ENCODE measurements at regions not wholly inside any gene's neighbourhood (a gene's known extent, or its start where the extent isn't known, plus 50 kb on each side); places are given as distances from the start of the nearest gene placed in this dataset.

- H3K56ac ChIP-seq (replicated peaks; ENCODE audit: insufficient read length, low read depth, low read length): no peak overlapping the region
- H3K14ac ChIP-seq (ENCODE audit: insufficient read length): no peak overlapping the region
- no peak overlapping the region for H3K4ac ChIP-seq (replicated peaks; ENCODE audit: insufficient read length, low read depth, low read length)
- no peaks in the 10 kb centered on the region for H3K36me3 ChIP-seq (ENCODE audit: control insufficient read depth in 2 of 4, insufficient read depth in 4 of 4, low read length in 3 of 4)
- no peaks in the 10 kb centered on the region for H4K20me1 ChIP-seq (replicated peaks in 1 of 2; ENCODE audit: control insufficient read depth in 1 of 2, insufficient read depth in 2 of 2, low read length in 2 of 2)
- H2BK15ac ChIP-seq (ENCODE audit: low read length): no peak overlapping the region
- H3K23ac ChIP-seq (ENCODE audit: insufficient read length): no peak overlapping the region
- H2BK5ac ChIP-seq (ENCODE audit: low read depth, low read length): no peak overlapping the region
- H4K8ac ChIP-seq (ENCODE audit: extremely low read depth, insufficient read depth, low read length): no peak overlapping the region
- no peak for FAIRE-seq
- H3K9ac ChIP-seq (replicated peaks in 1 of 4; ENCODE audit: extremely low read depth in 1 of 4, low read depth in 3 of 4, low read length in 3 of 4): no peak overlapping the region
- DNase-seq (ENCODE audit: low read depth in 1 of 2, low spot score in 2 of 2): no peak
- H3K4me2 ChIP-seq (ENCODE audit: insufficient read depth in 1 of 2, low read depth in 2 of 2, low read length in 2 of 2): no peak overlapping the region
- H4K91ac ChIP-seq (replicated peaks; ENCODE audit: insufficient read length, low read length): no peak overlapping the region
- no peak overlapping the region for H4K5ac ChIP-seq (ENCODE audit: insufficient read length, low read depth, low read length)
- H3K79me2 ChIP-seq (ENCODE audit: control insufficient read depth in 1 of 2, insufficient read depth in 2 of 2, low read length in 2 of 2): no peaks in the 10 kb centered on the region
- no peaks in the 10 kb centered on the region for H3K9me3 ChIP-seq (ENCODE audit: insufficient read depth in 2 of 2, low read depth in 1 of 2, low read length in 1 of 2)
- 95% methylated on average over 3 of the region's 3 CpGs; no CpG with 5 or more reads in 1 of the 2 experiments for WGBS, 2 experiments (ENCODE audit: extremely low coverage in 1 of 2, insufficient coverage in 1 of 2, insufficient read length in 1 of 2, insufficient replicate concordance in 2 of 2, low coverage in 1 of 2, low lambda C conversion rate in 2 of 2, missing lambda C conversion rate in 1 of 2)
- H3K4me3 ChIP-seq (ENCODE audit: extremely low read depth in 1 of 4, insufficient read depth in 2 of 4, low read depth in 3 of 4, low read length in 4 of 4): no peak overlapping the region
- H2BK120ac ChIP-seq (replicated peaks; ENCODE audit: low read depth, low read length): no peak overlapping the region
- H2AFZ ChIP-seq (ENCODE audit: low read length): no peak overlapping the region
- no peaks in the 10 kb centered on the region for H3K23me2 ChIP-seq (ENCODE audit: low read depth, low read length)
- H3K27me3 ChIP-seq (replicated peaks in 1 of 4; ENCODE audit: control insufficient read depth in 3 of 4, extremely low read depth in 1 of 4, insufficient read depth in 3 of 4, low read length in 3 of 4): no peaks in the 10 kb centered on the region
- H2BK20ac ChIP-seq (ENCODE audit: low read length): no peak overlapping the region
- H3K18ac ChIP-seq (ENCODE audit: extremely low read depth, low read length): no peak overlapping the region
- POLR2A ChIA-PET (ENCODE audit: partially characterized antibody): no interaction called here
- H3K27ac ChIP-seq (ENCODE audit: low read depth, low read length): no peak overlapping the region
- CTCF ChIA-PET (ENCODE audit: partially characterized antibody): interaction anchor here (0.6 kb wide), 1 partner anchor 14 kb away, joined by 4 read pairs; no protein-coding TSS in a partner anchor
- H2BK12ac ChIP-seq (ENCODE audit: low read depth, low read length): no peak overlapping the region
- no peaks in the 10 kb centered on the region for H3K79me1 ChIP-seq (ENCODE audit: low read depth, low read length)
- no peak overlapping the region for H2AK5ac ChIP-seq (ENCODE audit: low read depth, low read length)
- H3K4me1 ChIP-seq (replicated peaks in 1 of 4; ENCODE audit: control insufficient read depth in 3 of 4, insufficient read depth in 4 of 4, low read length in 3 of 4): no peaks in the 10 kb centered on the region
- no peak for TF ChIP-seq BCL11A (IDR thresholded peaks at IDR 0.05; ENCODE audit: low read depth in 2 of 2, low read length in 2 of 2)
- no peak for TF ChIP-seq POLR2A (IDR thresholded peaks at IDR 0.05; ENCODE audit: control extremely low read depth in 1 of 2, low read depth in 2 of 2, low read length in 2 of 2)
- TF ChIP-seq HDAC6 (IDR thresholded peaks at IDR 0.05; ENCODE audit: low read depth, low read length): no peak
- TF ChIP-seq CHD2 (IDR thresholded peaks at IDR 0.05; ENCODE audit: low read length): no peak
- TF ChIP-seq POLR2AphosphoS5 (IDR thresholded peaks at IDR 0.05; ENCODE audit: low read depth, low read length): no peak
- no peak for TF ChIP-seq TCF12 (IDR thresholded peaks at IDR 0.05; ENCODE audit: low read depth, low read length)
- no peak for TF ChIP-seq JUND (IDR thresholded peaks at IDR 0.05; ENCODE audit: low read length)
- TF ChIP-seq HDAC2 (IDR thresholded peaks at IDR 0.05; ENCODE audit: borderline replicate concordance in 1 of 2, low read depth in 2 of 2, low read length in 2 of 2): no peak
- no peak for TF ChIP-seq ATF2 (IDR thresholded peaks at IDR 0.05; ENCODE audit: low read length)
- TF ChIP-seq SRF (IDR thresholded peaks at IDR 0.05; ENCODE audit: low read depth, low read length): no peak
- no peak for TF ChIP-seq SP4 (IDR thresholded peaks at IDR 0.05; ENCODE audit: low read length)
- TF ChIP-seq GTF2F1 (IDR thresholded peaks at IDR 0.05; ENCODE audit: borderline replicate concordance, low read depth, low read length): no peak
- no peak for TF ChIP-seq NANOG (IDR thresholded peaks at IDR 0.05; ENCODE audit: insufficient read depth, low read depth, low read length, poor library complexity, severe bottlenecking)
- TF ChIP-seq CTBP2 (IDR thresholded peaks at IDR 0.05; ENCODE audit: borderline replicate concordance, insufficient read depth, insufficient read length, low read length): no peak
Measured at GRCh38 chr14:88961214-88961613, 136.8 kb downstream of the TTC8 start.

Measured in H1 (cell line).